Stimulated activated CD4-positive, alpha-beta T cell treated with anti-CD3 and anti-CD28 coated beads, Interleukin-12 subunit alpha, Interleukin-12 subunit beta, amount 100 ng/mL, for 24 hours (primary cell): ENCODE measurements at regions not wholly inside any gene's neighbourhood (a gene's known extent, or its start where the extent isn't known, plus 50 kb on each side); places are given as distances from the start of the nearest gene placed in this dataset.
"Not testable (repeated sequence)": the region's sequence is repeated elsewhere in the genome, so short reads cannot be mapped to it uniquely, and the experiment has no call there.

Source experiments
- DNase-seq, 2 experiments: peaks; one replicate each; pipeline ENCODE4 v3.0.0-alpha.2; 2020; ENCODE audit warnings: low read depth in 2 of 2

DNA sequence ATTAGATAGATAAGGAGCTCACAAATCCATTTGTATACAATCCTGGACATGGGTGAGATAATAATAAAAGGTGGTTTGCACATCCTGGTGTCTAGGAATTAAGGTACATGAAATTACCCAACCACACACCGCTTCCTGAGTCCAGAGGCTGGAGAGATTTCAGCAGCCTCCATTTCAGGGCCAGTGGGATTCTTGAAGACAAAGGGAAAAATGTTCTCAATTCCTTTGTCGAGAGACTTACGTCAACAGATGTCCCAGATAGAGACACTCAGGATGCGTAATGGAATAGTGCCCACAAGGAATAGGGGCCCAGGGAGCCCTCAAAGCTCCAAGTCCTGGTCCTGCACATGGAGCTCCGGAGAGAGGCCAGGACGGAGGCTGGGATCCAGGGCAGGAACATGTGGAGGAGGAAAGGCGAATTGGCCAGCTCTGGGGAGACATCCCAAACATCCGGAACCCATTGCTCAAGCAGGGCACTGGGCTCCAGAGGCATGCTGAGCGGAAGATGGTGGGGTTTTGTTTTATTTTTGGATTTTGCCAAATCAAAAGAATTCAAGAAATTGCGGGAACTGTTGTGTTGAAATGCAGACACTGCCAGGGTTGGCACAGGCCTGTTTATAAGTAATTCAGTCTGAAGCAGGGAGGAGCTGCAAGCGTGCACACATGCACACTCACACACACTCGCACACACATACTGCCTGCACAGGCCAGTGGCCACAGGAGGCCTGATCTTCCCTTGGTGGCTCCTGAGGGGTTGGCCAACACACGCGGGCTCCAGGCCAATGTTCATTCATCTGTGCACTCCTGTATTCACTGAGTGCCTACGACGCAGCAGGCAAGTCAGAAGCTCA is 97.2 kb downstream of the NOG start:
- DNase-seq: no peak

DNA sequence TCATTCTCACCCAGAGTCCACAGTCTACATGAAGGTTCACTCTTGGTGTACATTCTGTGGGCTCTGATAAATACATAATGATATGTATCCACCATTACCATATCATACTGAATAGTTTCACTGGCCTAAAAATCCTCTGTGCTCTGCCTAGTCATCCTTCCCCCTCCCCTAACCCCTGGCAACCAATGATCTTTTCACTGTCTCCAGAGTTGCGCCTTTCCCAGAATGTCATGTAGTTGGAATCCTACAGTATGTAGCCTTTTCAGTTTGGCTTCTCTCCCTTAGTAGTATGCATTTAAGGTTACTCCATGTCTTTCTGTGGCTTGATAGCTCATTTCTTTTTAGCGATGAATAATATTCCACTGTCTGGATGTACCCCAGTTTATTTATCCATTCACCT is 101.3 kb downstream of the NOG start:
- DNase-seq: no peak

GRCh38 chr17:56697190-56697589 is 103.7 kb downstream of the NOG start:
- DNase-seq: no peak

- DNase-seq: no peak
Observed at GRCh38 chr17:56699186-56699894, 105.8 kb downstream of the NOG start.

DNA sequence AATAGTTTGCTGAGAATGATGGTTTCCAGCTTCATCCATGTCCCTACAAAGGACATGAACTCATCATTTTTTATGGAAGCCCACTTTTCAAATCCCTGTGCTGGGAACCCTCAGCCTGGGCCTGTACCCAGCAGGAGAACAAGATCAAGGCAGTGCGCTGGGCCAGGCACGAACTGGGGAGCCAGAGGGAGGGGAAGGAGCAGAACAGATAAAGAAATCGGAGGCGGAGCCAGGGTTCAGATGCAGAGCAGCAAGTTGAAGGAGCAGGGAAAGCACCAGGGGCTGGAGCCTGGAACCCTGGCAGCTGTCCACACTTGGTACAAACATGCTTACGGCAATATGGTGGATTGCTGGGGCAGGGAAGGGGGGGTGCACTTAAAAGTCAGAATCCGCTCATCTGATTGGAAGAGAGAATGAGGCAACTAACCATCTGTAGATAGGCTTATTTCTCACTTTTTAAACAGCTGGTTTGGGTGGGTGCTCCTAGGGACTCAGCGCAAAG is 107.5 kb downstream of the NOG start:
- DNase-seq: no peak

- DNase-seq: no peak
Observed at GRCh38 chr17:56707312-56708219, 114.1 kb downstream of the NOG start.

- no peak for DNase-seq
Observed at GRCh38 chr17:56708220-56708558, 114.7 kb downstream of the NOG start.

GRCh38 chr17:56708670-56709410 is 115.3 kb downstream of the NOG start:
- no peak for DNase-seq

- DNase-seq: no peak
Observed at GRCh38 chr17:56710986-56711385, 117.5 kb downstream of the NOG start.

GRCh38 chr17:56715613-56716357 is 117.9 kb downstream of the C17orf67 start:
- peak; percentile 41 to 73 for DNase-seq

GRCh38 chr17:56717471-56717870 is 116.2 kb downstream of the C17orf67 start:
- DNase-seq: no peak

DNA sequence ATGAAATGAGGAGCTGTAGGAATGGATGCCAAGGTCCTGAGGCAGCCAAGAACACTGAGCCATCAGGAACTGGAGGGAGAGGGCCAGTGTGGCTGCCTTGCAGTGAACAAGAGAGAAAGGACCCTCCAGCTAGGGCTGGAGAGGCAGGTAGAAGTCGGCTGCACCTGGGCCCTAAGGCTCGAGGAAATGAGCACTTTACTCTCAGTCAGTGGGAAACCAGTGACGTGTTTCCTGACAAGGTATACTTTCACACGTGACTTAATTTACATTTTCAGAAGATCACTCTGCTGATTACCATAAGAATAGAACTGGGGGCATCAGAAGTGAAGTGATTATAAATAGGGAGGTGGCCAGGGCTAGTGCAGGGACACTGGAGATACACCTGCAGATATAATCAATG is 115.2 kb downstream of the C17orf67 start:
- DNase-seq: no peak

DNA sequence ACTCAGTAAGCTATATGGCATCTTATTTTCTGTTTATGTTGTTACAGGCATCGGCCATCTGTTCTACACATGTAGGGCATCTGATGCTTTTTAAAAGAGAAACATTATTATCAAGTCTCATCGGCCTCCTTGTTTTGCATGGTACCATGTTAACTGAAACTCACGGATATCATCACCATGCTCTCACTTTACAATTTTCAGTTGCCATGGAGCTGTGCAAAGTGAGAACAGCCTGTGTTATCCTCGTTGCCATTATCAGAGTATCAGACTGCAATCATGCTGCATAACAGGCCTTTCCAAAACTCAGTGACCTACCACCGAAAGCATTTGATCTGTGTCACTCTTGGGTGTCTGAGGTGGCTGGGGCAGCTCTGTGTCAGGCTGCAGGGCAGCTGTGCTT is 110.3 kb downstream of the C17orf67 start:
- DNase-seq: no peak

DNA sequence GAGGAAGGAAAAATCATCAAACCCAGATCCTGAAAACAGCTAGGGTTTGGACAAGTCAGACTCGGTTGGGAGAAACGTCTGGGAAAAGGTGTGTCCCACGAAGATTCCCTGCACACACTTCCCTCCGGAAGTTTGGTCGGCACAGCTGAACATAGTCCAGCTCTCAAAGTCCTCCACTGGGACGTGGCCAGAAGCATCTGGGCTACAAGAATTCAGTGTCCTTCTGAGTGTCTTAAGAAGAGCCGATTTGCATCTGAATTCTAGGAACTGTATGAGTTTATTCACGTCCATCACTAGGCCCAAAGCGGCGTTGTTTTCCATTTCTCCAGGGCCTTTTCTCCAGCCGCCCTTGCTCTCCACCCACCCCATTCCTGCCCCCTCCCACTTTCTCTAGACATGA is 109.1 kb downstream of the C17orf67 start:
- DNase-seq: no peak

- DNase-seq: no peak
Observed at GRCh38 chr17:56725144-56725543, 108.6 kb downstream of the C17orf67 start.

DNA sequence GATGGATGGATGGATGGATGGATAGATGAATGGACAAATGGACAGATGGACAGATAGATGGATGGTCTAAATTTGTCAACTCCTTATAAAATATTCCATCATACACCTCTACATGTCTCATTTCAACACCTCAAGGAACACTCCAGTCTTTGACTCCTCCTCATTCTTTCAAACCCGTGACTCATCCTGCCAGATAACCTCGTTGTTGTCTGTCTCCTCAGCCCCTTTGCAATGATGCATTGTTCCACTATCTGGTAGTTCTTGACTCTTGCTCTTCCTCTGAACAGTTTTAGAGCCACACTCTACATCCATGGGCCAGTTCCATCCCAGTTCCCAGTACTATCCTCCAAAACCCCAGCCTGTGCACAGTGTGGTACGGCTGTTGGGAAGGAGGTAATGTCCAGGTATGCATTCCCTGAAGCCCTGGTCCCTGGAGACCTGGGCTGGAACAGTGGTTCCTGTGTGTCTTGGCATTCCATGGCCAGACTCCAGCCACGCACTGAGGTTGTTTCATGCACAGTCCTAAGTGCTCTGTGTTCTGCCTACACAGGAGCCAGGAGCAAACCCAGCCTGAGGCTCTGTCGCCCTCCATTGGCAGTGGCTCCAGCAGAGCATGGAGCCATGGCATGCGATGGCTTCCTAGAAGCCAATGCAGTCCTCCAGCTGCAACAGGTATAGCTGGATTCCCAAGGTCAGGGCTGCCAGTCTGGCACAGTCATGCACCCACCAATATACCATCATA is 105.7 kb downstream of the C17orf67 start:
- DNase-seq: no peak

- DNase-seq: not testable (repeated sequence)
Observed at GRCh38 chr17:56731096-56731495, 102.6 kb downstream of the C17orf67 start.

DNA sequence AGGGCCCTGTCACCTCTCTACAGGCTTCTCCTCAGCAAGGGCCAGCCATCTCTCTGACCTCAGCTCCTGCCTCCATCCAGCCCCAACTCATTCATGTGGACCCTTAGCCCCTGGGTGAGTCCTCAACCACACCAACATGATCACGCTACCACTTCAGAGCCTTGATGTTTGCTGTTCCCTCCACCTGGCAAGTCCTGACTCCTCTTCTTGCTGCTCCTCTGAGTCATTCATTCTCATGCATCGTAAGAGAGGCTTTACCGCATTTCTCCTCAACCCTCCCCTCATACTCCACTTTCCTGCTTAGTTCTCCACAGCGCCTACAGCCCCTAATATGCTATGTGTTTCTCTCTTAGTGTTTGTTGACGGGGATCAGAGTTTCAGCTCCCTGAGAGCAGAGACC is 99.9 kb downstream of the C17orf67 start:
- DNase-seq: no peak

GRCh38 chr17:56735842-56736241 is 97.9 kb downstream of the C17orf67 start:
- DNase-seq: no peak
